Inflammatory macrophage (primary cell): ENCODE measurements at regions not wholly inside any gene's neighbourhood (a gene's known extent, or its start where the extent isn't known, plus 50 kb on each side); places are given as distances from the start of the nearest gene placed in this dataset.
"Not testable (repeated sequence)": the region's sequence is repeated elsewhere in the genome, so short reads cannot be mapped to it uniquely, and the experiment has no call there.

Experiments
- DNase-seq, 2 donors: peaks; one replicate each; pipeline ENCODE4 v3.0.0-alpha.2; 2020 to 2022

DNA sequence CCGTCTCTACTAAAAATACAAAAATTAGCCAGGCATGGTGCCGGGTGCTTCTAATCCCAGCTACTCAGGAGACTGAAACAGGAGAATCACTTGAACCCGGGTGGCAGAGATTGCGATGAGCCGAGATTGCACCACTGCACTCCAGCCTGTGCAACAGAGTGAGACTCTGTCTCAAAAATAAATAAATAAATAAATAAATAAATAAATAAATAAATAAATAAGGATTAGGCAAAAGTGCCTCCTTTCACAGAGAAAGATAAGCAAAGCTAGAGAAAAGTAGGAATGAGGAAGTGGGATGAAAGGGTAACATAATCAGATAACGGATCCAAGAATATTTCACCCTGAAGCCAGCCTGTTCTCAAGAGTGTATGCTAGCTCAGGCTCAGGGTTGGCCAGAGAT lies 869.6 kb upstream of the AUTS2 start:
- DNase-seq, result not testable (repeated sequence)

DNA sequence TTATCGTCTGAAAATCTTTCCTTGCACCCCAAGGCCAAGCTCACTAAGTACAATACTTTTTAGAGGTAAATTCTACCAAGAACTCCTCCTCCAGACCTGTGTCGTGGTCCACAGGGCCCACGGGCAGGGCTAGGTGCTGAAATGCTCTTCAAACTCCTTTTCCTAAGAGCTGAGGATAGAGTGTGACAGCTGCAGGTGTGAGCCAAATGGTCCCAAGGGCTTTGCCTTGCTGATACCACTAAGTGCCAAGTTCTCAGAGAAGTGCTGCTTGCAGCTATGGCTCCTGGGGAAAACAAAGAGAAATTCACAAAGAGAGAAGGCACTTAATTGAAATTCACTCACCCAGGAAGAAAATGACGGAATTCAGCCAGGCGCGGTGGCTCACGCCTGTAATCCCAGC lies 868.9 kb upstream of the AUTS2 start:
- DNase-seq, result no peak

DNA sequence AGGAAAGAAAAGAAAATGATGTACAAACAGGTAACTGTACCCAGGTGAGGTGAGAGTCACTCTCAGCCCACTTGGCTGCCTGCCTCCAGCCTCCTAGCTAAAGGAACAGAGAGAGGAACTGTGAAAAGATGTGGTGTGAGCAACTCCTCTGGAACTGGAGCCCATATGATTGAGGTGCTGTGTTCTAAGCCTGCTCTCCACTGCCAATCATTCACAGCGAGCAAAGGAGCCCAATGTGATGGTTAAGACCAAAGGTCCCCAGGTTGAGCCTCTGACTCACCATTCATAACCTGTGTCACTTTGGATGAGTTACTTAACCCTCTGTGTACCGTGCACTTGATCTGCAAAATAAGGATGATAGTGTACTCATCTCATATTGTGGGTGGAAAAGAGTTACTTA lies 868.1 kb upstream of the AUTS2 start:
- DNase-seq, result no peak

DNA sequence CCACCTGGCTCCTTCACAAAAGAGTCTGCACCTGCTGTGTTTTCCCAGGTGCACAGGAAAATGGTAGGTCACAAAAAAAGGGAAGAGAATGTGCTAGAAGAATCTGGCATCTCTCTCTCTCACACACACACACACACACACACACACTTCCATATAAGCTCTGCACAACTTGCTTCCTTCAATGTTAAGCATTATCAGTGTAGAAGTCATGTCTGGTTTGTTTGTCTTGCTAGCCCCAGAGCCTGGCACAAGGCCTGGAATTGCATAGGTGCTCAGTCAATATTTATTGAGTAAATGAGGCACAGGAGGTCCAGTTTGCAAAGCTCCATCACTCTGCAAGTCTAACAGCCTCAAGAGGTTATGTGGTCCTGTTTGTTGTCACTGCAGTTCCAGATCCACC lies 867.3 kb upstream of the AUTS2 start:
- DNase-seq, result no peak

DNA sequence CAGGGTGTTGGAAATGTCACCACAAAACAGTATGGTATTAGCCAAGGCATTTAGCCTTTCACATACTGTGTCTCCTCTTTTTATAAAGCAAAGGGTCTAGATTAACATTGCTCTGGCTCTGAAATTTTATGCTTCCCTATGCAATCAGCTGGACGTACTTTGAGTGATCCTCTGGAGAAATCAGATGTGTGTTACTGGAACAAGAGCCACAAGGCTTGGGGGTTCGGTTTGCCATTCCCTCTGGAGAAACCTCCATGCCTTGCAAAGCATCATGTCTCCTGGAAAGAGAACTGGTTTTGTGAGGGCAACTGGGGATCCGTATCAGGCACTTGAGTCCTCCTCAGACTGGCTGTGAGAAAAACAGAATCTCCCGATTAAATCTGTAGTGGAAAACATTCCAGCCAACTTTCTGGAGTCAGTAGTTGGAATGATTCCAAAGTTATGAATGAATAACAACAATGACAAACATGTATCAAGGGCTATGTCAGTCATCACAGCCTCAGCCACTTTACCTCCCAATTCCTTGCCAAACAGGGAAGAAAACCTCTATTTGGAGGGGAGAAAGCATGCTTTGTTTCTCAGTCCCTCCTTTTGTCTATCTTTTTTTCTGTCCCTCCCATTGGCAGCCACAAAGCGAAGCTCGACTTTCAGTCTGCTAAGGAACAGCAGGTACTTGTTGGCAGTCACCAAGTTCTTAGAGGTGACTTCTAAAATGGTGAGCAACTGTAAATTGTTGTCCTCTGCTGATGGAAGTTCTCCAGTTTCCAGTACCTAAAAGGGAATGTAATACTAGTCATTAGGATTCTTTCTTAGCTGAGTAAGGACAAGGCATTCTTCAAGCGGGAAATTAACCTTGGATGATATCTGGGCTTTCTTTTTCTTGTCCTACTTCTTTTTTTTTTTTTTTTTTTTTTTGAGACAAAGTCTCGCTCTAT lies 864.8 kb upstream of the AUTS2 start:
- no peak for DNase-seq

DNA sequence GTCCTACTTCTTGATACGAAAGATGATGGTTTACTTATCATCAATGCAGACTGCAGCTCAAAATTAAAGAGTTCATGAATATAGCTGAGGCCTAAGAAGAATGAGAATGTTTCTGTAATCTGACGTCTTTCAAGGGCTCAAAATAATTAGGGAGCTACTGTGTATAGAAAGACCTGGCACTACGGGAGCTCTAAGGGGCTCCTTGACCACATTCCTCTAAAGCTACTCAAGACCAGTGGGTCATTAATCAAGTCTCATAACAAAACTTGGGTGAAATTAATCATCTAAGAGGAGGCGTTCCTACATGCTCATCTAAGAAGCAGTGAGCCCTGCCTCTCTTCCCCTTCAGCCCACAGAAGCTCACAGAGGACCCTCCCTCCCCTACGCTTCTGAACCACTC lies 863.8 kb upstream of the AUTS2 start:
- DNase-seq, result no peak

DNA sequence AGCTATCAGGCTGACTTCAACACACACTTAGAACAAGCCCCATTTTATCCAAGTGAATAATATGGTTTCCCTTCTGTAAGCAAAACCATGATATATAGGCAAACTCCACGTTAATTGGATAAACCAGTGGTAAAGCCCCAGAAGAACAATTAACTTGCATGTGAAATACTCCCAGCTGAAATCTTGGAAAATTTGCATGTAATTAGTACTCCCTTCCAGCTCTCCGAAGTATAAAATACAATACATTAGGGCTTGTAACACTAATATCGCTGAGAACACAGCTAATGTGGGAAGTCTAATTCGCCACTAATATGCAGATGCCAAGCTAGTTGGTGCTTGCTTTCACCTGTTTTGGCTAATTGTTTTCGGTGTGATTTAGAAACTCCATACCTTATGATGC lies 859.0 kb upstream of the AUTS2 start:
- no peak for DNase-seq

DNA sequence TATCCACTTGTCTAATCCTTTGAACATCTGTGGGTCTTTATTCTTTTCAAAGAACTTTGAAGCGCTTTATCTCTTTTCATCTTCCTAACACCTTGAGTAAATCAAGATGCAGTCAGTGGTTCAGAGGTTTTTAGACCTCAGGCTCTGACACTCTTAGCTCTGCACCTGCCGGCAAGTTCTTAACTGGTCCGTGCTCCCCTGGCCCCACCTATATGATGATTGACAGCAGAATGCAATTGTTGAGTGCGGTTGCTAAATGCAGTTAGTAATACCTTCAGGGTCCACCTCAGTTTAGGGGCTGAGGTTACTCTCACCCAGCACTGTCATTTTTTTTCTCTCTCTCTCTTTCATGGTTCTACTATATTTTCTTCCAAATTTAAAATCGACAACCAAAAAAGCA lies 854.2 kb upstream of the AUTS2 start:
- DNase-seq, result no peak

DNA sequence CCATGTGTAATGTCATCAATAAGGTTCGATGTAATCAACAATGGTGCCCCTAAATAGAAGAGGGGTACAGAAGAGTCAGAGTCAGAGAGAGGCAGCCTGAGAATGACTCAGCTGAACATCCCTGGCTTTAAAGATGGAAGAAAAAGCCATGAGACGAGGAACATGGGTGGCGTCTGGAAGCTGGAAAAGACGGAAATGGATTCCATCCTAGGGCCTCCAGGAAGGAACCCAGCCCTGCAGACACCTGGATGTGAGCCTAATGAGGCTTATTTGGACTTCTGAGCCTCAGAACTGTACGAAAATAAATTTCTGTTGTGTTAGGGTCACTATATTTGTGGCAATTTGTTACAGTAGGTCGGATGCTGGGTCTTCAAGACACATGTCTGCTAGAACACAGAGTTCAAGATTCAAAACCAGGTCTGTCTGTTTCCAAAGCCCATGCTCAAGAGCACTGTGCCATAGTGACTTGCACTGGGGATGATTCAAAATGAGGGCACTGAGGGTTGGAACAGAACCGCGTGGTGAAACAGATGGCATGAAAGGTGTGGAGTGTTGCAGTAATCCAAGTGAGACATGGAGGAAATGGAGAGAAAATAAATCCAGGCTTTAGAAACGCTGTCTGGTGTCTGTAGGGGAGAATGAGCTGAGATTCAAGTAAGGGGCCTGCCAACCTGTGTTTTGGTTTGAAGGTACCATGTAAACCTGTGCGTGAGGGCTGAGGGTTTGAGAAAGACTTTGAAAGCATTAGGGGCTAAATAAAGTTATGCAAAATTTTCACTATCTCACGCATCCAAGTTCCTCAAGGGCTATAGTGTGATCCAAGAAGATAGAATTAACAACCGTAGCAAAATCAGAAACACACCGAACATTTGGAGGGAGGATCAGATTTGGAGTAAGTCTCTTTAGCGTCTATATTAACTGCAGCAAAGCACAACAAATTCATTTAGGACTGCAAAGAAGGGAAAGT lies 849.1 kb upstream of the AUTS2 start:
- no peak for DNase-seq

DNA sequence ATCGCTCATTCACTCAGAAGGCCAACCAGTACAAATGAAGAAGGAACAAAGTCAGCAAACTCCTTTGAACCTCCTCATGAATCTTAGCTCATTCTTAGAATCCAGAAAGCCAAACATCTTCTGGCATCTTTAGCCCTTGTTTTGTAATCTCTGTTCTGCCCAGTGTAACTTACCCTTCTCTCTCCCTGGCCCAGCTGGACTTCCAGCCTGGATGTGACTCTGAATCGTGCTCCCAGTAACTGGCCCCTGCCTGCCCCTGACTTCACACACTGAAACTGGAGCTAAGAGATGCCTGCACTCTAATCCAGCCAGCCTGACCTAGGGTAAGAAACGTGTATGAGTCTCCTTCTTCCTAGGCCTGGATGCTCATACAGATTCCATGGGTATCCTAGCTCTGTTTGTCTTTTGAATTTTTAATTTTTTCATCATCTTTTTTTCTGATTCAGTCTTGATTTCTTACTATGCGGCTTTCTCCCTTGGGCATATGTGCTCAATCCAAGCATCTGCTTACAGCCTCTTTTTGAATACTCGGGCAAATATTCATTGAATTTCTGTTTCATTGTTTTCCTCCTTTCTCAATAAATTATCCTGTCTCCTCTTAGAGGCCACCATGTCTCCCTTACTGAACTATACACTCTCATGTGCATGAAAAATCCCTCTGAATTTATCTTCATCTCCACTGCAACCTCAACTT lies 845.6 kb upstream of the AUTS2 start:
- DNase-seq, result no peak

DNA sequence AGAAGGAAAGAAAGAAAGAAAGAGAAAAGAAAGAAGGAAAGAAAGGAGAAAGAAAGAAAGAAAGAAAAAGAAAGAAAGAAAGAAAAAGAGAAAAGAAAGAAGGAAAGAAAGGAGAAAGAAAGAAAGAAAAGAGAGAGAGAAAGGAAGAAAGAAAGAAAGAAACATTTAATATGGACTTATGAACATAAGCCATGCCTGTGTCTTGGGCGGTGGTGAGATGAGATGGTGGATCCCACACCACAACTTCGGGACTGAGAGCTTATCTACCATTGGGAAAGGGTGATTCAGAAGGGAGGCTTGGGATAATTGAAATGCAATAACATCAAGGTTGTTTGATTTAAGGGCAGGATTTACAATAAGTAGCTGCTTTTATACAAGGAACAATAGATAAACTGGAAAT lies 843.9 kb upstream of the AUTS2 start:
- no peak for DNase-seq

DNA sequence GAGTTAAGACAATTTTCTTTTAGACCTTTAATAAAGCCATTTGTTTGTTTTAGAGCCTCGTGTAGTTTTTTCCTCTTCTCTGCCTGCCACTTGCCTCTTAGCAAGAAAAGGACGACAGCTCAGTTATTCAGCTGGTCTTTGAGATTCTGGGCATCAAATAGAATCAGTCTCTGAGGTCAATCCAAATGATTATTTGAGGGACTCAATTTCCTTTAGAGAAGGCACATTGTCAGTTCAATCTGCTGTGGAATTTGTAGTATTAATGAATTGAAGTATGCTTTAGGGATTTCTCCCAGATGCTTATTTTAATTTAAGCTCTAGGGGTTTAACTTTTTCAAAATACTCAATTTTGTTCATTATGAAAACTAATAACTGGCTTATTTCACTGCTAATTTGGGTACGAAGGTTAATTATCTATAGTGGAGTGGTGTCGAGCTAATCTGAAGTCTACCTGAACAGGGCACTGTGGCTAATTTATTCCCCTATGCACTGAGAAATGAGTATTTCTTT lies 841.2 kb upstream of the AUTS2 start:
- DNase-seq, result no peak

DNA sequence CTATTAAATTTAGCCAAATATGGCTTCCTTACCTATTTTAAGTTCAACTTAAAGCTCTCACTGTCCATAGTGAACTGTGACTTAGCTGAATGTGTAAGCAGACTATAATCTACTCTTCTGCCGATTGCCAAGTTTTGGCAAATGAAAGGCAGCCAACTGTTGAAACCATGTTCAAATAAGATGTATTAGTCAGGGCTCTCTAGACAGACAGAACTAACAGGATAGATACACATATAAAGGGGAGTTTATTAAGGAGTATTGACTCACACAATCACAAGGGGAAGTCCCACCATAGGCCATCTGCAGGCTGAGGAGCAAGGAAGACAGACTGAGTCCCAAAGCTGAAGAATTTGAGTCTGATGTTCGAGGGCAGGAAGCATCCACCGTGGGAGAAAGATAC lies 837.7 kb upstream of the AUTS2 start:
- no peak for DNase-seq

DNA sequence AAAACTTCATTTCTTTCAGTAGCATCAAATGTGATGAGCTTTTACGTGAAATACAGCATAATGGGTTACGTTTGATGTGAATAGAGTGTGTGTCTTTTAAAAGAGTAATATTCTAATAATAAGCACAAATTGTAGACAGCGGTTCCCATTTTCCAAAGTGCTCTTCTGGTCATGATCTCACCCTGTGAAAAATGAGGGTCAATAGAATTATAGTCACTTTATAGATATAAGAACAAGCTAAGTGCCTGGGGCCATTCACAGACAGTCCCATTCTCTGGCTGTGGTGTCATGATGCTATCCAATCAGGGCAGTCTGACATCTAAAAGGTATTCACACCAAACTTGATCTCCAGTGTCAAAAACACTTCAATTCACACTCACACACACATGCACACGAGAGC lies 830.8 kb upstream of the AUTS2 start:
- DNase-seq, result no peak

DNA sequence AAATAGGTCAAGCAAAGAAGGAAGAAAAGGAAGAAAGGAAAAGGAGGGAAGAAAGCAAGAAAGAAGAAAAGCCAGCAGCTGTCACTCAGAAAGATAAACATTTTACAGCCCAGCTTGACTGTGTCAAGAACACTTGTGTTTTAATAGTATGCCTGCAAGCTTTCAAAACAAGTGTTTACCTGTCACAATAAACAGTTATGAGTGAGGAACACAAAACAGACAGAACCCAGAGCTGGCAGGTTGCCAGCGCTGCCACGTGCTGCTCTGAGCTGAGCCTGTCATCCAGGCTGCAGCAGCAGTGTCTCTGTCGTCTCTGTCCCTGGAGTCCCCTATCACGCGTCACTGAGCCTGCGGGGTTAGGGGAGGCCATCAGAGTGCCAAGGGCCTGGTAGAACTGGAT lies 827.6 kb upstream of the AUTS2 start:
- no peak for DNase-seq

DNA sequence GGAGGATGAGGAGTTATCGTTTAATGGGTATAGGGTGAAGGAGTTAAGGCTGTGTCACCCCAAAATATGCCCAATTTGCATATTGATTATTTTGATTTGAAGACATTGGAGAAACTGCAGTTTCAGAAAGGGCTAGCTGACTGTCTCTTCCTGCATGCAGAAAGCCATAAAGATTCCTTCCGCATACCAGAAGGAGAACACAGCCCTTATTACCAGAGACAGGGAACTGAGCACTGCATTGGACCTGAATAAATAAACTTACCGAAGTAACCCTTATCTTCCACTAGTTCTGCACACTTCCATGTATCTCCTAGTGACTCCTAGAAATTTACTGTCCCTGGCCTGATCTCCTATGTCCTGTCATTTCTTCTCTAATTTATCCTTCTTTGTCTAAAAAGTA lies 821.9 kb upstream of the AUTS2 start:
- DNase-seq, result no peak

DNA sequence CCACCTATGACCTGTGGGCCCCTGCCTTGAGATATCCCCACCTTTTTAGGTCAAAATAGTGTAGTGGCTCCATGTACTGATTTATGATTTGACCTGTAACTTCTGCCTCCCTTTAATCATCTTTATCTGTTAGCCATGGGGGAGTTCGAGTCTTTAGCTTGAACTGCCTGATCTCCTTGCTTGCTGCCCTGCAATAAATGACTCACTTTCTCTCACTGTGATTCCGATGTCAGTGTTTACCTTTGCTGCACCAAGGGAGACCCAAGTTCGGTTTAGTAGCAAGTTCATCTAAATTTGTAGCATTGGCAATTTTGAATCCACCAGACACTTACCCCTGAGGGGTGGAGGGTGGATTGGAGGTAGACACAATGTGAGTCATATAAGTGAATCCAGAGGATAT lies 814.6 kb upstream of the AUTS2 start:
- no peak for DNase-seq

DNA sequence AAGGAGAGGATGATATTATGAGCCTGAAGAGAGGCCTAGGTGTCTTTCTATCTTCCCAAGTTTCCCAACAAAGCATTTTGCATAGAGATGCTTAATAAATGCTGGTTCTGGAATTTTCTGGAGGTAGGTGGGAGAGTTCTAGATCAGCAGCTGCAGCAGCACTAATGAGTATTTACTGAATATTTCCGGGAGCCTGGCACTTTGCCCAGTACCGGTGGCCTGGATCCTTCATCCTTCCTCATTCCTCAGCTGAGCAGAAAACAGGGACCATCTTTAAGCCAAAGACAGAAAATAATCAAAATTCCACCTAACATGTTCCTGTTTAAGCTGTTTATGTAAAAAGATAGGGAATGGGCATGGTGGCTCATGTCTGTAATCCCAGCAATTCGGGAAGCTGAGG lies 813.2 kb upstream of the AUTS2 start:
- DNase-seq, result no peak

DNA sequence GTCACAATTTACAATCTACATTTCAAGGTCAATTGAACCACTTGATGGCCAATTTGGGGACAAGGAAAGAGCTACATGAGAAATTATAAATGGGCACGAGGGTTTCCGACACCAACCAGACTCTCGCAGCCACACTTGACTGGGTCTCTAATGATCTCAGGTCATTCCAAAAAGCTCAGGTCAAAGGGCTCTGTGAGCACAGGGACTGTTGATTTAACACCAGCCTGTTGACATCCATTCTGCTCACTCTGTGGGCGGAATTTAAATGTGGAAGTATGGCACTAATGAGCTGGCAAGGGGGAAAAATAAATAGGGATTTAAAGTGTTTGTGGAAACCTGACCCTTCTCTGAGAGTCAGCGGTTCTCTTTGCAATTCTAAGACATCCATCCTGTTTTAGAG lies 810.7 kb upstream of the AUTS2 start:
- no peak for DNase-seq

DNA sequence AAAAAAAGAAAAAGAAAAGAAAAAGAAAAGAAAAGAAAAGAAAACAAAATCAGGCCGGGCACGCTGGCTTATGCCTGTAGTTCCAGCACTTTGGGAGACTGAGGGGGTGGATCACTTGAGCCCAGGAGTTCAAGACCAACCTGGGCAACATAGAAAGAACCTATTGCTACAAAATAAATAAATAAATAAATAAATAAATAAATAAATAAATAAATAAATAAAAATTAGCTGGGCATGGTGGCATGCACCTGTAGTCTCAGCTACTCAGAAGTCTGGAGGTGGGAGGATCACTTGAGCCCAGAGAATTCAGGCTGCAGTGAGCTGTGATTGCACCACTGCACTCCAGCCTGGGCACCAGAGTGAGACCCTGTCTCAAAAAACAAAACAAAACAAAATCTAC lies 809.7 kb upstream of the AUTS2 start:
- not testable (repeated sequence) for DNase-seq

DNA sequence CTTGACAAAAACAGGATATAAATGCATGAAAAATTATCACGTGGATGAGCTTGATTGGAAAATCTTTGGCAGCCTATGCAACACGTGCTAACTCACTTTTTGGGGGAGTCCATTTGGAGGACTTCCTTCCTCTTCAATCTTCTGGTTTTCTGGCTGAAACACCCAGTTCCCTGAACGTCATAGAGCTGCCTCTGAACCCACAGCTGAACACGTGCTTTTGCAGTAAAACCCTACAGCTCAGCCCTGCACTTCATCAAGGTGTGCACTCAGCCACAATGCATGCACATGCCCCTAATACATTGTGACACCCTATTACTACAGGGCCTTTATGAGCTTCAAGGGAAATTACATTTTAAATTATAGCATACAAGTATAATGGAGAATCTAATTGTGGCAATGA lies 808.7 kb upstream of the AUTS2 start:
- DNase-seq, result no peak

DNA sequence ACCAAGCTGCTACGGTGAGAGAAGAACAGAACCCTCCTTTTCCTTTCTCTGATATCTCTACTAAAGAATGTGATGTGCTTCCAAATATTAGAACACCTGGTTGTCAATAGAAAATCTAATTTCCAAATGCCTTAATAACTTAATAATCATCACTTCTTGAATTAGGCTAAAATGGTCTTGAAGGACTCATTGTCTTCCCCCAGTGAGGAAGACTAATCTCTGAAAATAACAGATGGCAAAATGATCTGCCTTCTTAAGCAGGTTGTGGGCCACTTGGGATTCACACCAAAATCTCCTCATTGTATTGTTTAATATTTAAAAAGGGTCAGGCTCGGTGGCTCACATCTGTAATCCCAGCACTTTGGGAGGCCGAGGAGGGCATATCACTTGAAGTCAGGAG lies 805.9 kb upstream of the AUTS2 start:
- DNase-seq, result no peak

DNA sequence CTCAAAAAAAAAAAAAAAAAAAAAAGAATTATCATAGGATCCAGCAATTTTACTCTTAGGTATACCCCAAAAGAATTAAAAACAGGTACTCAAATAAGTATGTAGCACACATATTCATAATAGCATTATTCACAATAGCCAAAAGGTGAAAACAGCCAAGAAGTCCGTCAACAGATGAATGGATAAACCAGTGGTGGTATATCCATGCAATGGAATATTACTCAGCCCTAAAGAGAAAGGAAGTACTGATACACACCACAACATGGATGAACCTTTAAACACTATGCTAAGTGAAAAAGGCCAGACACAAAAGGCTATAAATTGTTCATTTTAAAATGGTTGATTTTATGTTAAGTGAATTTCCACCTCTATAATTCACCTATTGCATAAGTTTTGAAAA lies 804.8 kb upstream of the AUTS2 start:
- DNase-seq, result no peak
